Left ventricle myocardium inferior (tissue), 1 donor: ENCODE measurements at regions not wholly inside any gene's neighbourhood (a gene's known extent, or its start where the extent isn't known, plus 50 kb on each side); places are given as distances from the start of the nearest gene placed in this dataset.

Source experiments
- DNase-seq: peaks from one replicate; pipeline ENCODE4 v3.0.0-alpha.2; 2020
- H3K27ac ChIP-seq: fragments of 200-600 bp; replicated peaks from 2 replicates; pipeline ENCODE4 v1.8.0; 2021
- H3K27me3 ChIP-seq: fragments of 200-600 bp; 2 replicates; pipeline ENCODE4 v1.8.0; 2021; ENCODE audit warnings: low read depth
- H3K36me3 ChIP-seq: fragments of 200-600 bp; 2 replicates; pipeline ENCODE4 v1.8.0; 2021
- H3K4me1 ChIP-seq: fragments of 200-600 bp; 2 replicates; pipeline ENCODE4 v1.8.0; 2021
- H3K4me3 ChIP-seq: fragments of 200-600 bp; 2 replicates; pipeline ENCODE4 v1.8.0; 2021; ENCODE audit warnings: mild to moderate bottlenecking, moderate library complexity
- H3K9me3 ChIP-seq: fragments of 200-600 bp; replicated peaks from 2 replicates; pipeline ENCODE4 v1.8.0; 2021
- CTCF ChIP-seq: fragments of 200-600 bp; IDR thresholded peaks from 2 replicates; pipeline ENCODE4 v1.8.0; 2021; ENCODE audit warnings: antibody characterized with exemption, mild to moderate bottlenecking, borderline replicate concordance
- intact Hi-C: fragments of 100-400 bp; cut with micrococcal nuclease; formaldehyde crosslinking; loops from one replicate; pipeline ENCODE4 v1.11.0; 2022
- donor health status: DM: no; HTN: yes; CAD: no; lungs with severe emphysema.

GRCh38 chr18:11204020-11204419 is 54.7 kb upstream of the PIEZO2 start:
- H3K4me1 ChIP-seq = no peaks in the 10 kb centered on the region
- H3K27me3 ChIP-seq = peaks cover 35% of the 10 kb centered on the region
- H3K4me3 ChIP-seq = no peak overlapping the region
- intact Hi-C loops = no loop called here
- no peaks in the 10 kb centered on the region for H3K9me3 ChIP-seq
- no peaks in the 10 kb centered on the region for H3K36me3 ChIP-seq
- no peak for TF ChIP-seq CTCF
- no peak overlapping the region for H3K27ac ChIP-seq
- no peak for DNase-seq

GRCh38 chr18:11199477-11199876 is 50.1 kb upstream of the PIEZO2 start:
- intact Hi-C loops = no loop called here
- no peak for TF ChIP-seq CTCF
- Histone ChIP-seq H3K27ac (no peak overlapping the region), H3K4me3 (no peak overlapping the region), H3K27me3 (peaks cover 39% of the 10 kb centered on the region), H3K9me3 (no peaks in the 10 kb centered on the region), H3K36me3 (no peaks in the 10 kb centered on the region), H3K4me1 (no peaks in the 10 kb centered on the region)
- no peak for DNase-seq
